HG03060 (cell line): ENCODE measurements at regions not wholly inside any gene's neighbourhood (a gene's known extent, or its start where the extent isn't known, plus 50 kb on each side); places are given as distances from the start of the nearest gene placed in this dataset.
"Not testable (repeated sequence)": the region's sequence is repeated elsewhere in the genome, so short reads cannot be mapped to it uniquely, and the experiment has no call there.

Experiments
- ATAC-seq: cut with Tn5 transposase; IDR thresholded peaks from one replicate; pipeline ENCODE4 v1.9.1; 2021; ENCODE audit warnings: low read depth, moderate number of reproducible peaks; ENCODE audit not compliant: unreplicated experiment

GRCh38 chr14:101075801-101076413, 172.4 kb upstream of the RTL1 start:
- ATAC-seq: no peak

- no peak for ATAC-seq
Observed at GRCh38 chr14:101076451-101077198, 173.1 kb upstream of the RTL1 start.

GRCh38 chr14:101077481-101078074, 174.1 kb upstream of the RTL1 start:
- ATAC-seq: no peak

- ATAC-seq: no peak
Observed at GRCh38 chr14:101078170-101078891, 174.8 kb upstream of the RTL1 start.

- no peak for ATAC-seq
Observed at GRCh38 chr14:101078892-101079221, 175.3 kb upstream of the RTL1 start.

- no peak for ATAC-seq
Observed at GRCh38 chr14:101080922-101081593, 177.5 kb upstream of the RTL1 start.

GRCh38 chr14:101082036-101082435, 178.5 kb upstream of the RTL1 start:
- no peak for ATAC-seq

GRCh38 chr14:101082436-101083384, 179.2 kb upstream of the RTL1 start:
- ATAC-seq: no peak

GRCh38 chr14:101083564-101084435, 180.3 kb upstream of the RTL1 start:
- ATAC-seq: no peak

GRCh38 chr14:101084436-101084826, 180.9 kb upstream of the RTL1 start:
- no peak for ATAC-seq

GRCh38 chr14:101086926-101087325, 183.4 kb upstream of the RTL1 start:
- no peak for ATAC-seq

GRCh38 chr14:101087614-101088394, 184.3 kb upstream of the RTL1 start:
- no peak for ATAC-seq

GRCh38 chr14:101088395-101088667, 184.8 kb upstream of the RTL1 start:
- ATAC-seq: no peak

- no peak for ATAC-seq
Observed at GRCh38 chr14:101088714-101089113, 185.2 kb upstream of the RTL1 start.

- not testable (repeated sequence) for ATAC-seq
Observed at GRCh38 chr14:101090478-101090877, 187.0 kb upstream of the RTL1 start.

- ATAC-seq: no peak
Observed at GRCh38 chr14:101090976-101091375, 187.5 kb upstream of the RTL1 start.

- not testable (repeated sequence) for ATAC-seq
Observed at GRCh38 chr14:101094916-101095315, 191.4 kb upstream of the RTL1 start.

GRCh38 chr14:101096551-101096950, 193.0 kb upstream of the RTL1 start:
- no peak for ATAC-seq
